ENCODE measurements at regions not wholly inside any gene's neighbourhood (a gene's known extent, or its start where the extent isn't known, plus 50 kb on each side); places are given as distances from the start of the nearest gene placed in this dataset.

DNA sequence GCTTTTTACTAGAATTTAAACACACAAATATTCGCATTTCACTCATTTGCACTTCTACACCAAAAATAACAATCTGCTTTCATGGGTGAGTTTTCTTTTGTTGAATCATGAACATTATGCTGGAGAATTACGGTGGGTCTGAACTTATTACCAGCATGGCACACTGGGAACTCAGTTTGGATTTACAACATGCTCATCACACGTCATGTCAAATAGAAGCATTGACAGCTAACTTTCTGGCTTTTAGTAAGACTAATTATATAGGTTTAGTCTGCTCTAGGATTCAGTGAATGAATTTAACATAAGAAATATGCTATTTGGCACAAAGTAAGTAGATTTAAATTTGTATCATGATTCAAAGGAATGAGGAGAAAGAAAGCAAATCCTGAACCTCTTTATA lies 290.4 kb downstream of the TMEM167A start:
- TF ChIP-seq SMARCA5 (IDR thresholded peaks at IDR 0.05) (no peak), POLR2A (conservative IDR thresholded peaks at IDR 0.05) (no peak), SIX5 (IDR thresholded peaks at IDR 0.05; ENCODE audit: borderline replicate concordance in 1 of 2, insufficient read depth in 1 of 2, low read depth in 1 of 2, low read length in 2 of 2) (no peak), ZEB2 (IDR thresholded peaks at IDR 0.05) (no peak), HNRNPH1 (optimal IDR thresholded peaks at IDR 0.05; ENCODE audit: low read depth, low read length) (no peak), ZNF780A (CRISPR knock-in tag; IDR thresholded peaks at IDR 0.05) (no peak), RAD21 (CRISPR knock-in tag; conservative IDR thresholded peaks at IDR 0.05 in 1 of 2, IDR thresholded peaks at IDR 0.05 in 1 of 2) (no peak), PHB2 (IDR thresholded peaks at IDR 0.05; ENCODE audit: low read depth) (no peak), KLF1 (tag; IDR thresholded peaks at IDR 0.05) (no peak)
- TF ChIP-seq, protein P1, sequence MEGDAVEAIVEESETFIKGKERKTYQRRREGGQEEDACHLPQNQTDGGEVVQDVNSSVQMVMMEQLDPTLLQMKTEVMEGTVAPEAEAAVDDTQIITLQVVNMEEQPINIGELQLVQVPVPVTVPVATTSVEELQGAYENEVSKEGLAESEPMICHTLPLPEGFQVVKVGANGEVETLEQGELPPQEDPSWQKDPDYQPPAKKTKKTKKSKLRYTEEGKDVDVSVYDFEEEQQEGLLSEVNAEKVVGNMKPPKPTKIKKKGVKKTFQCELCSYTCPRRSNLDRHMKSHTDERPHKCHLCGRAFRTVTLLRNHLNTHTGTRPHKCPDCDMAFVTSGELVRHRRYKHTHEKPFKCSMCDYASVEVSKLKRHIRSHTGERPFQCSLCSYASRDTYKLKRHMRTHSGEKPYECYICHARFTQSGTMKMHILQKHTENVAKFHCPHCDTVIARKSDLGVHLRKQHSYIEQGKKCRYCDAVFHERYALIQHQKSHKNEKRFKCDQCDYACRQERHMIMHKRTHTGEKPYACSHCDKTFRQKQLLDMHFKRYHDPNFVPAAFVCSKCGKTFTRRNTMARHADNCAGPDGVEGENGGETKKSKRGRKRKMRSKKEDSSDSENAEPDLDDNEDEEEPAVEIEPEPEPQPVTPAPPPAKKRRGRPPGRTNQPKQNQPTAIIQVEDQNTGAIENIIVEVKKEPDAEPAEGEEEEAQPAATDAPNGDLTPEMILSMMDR (IDR thresholded peaks at IDR 0.05 in 2 of 3, conservative IDR thresholded peaks at IDR 0.05 in 1 of 3; ENCODE audit: insufficient read depth in 2 of 3, low read depth in 1 of 3, low read length in 3 of 3) = no peak
- TF ChIP-seq, protein P2, sequence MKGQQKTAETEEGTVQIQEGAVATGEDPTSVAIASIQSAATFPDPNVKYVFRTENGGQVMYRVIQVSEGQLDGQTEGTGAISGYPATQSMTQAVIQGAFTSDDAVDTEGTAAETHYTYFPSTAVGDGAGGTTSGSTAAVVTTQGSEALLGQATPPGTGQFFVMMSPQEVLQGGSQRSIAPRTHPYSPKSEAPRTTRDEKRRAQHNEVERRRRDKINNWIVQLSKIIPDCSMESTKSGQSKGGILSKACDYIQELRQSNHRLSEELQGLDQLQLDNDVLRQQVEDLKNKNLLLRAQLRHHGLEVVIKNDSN (CRISPR knock-in tag; IDR thresholded peaks at IDR 0.05) = no peak
- TF ChIP-seq, protein P3, sequence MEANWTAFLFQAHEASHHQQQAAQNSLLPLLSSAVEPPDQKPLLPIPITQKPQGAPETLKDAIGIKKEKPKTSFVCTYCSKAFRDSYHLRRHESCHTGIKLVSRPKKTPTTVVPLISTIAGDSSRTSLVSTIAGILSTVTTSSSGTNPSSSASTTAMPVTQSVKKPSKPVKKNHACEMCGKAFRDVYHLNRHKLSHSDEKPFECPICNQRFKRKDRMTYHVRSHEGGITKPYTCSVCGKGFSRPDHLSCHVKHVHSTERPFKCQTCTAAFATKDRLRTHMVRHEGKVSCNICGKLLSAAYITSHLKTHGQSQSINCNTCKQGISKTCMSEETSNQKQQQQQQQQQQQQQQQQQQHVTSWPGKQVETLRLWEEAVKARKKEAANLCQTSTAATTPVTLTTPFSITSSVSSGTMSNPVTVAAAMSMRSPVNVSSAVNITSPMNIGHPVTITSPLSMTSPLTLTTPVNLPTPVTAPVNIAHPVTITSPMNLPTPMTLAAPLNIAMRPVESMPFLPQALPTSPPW (CRISPR knock-in tag; IDR thresholded peaks at IDR 0.05) = no peak
